IPS-18a (cell line): ENCODE measurements at regions not wholly inside any gene's neighbourhood (a gene's known extent, or its start where the extent isn't known, plus 50 kb on each side); places are given as distances from the start of the nearest gene placed in this dataset.
A peak's percentile ranks its signal among the peaks of the same experiment; 100 is the strongest.
"Not testable (repeated sequence)": the region's sequence is repeated elsewhere in the genome, so short reads cannot be mapped to it uniquely, and the experiment has no call there.

Experiments
- H3K27ac ChIP-seq: one replicate; pipeline ENCODE4 v1.5.1; 2013; ENCODE audit warnings: low read length
- H3K27me3 ChIP-seq: one replicate; pipeline ENCODE4 v1.6.1; 2013; ENCODE audit warnings: mild to moderate bottlenecking, low read length; ENCODE audit not compliant: control insufficient read depth, insufficient read depth
- H3K36me3 ChIP-seq: one replicate; pipeline ENCODE4 v1.6.1; 2013; ENCODE audit warnings: low read depth, low read length; ENCODE audit not compliant: control insufficient read depth
- H3K4me1 ChIP-seq: one replicate; pipeline ENCODE4 v1.6.1; 2013; ENCODE audit warnings: low read depth, low read length; ENCODE audit not compliant: control insufficient read depth
- H3K4me3 ChIP-seq: one replicate; pipeline ENCODE4 v1.5.1; 2013; ENCODE audit warnings: low read length
- H3K9ac ChIP-seq: one replicate; pipeline ENCODE4 v1.6.1; 2013; ENCODE audit warnings: mild to moderate bottlenecking, low read length, moderate library complexity
- H3K9me3 ChIP-seq: one replicate; pipeline ENCODE4 v1.6.1; 2013; ENCODE audit warnings: low read depth, low read length; ENCODE audit not compliant: control insufficient read depth

GRCh38 chr4:112748352-112748878 is 111.5 kb downstream of the LARP7 start:
- peaks cover 46% of the 10 kb centered on the region for H3K4me1 ChIP-seq
- H3K27me3 ChIP-seq: no peaks in the 10 kb centered on the region
- H3K36me3 ChIP-seq: peaks cover 9% of the 10 kb centered on the region
- peak overlapping the region; percentile 86 for H3K27ac ChIP-seq
- H3K4me3 ChIP-seq: no peak overlapping the region
- H3K9me3 ChIP-seq: no peaks in the 10 kb centered on the region
- peak overlapping the region; percentile 25 for H3K9ac ChIP-seq

GRCh38 chr4:112750749-112751148 is 113.8 kb downstream of the LARP7 start:
- not testable (repeated sequence) for H3K4me3 ChIP-seq, H3K9me3 ChIP-seq, H3K27me3 ChIP-seq, H3K36me3 ChIP-seq
- Histone ChIP-seq H3K27ac (peak overlapping the region; percentile 88), H3K4me1 (peaks cover 46% of the 10 kb centered on the region), H3K9ac (peak overlapping the region; percentile 47)

GRCh38 chr4:112751447-112751846 is 114.5 kb downstream of the LARP7 start:
- peak overlapping the region; percentile 47 for H3K9ac ChIP-seq
- H3K36me3 ChIP-seq: peaks cover 10% of the 10 kb centered on the region
- peaks cover 43% of the 10 kb centered on the region for H3K4me1 ChIP-seq
- no peaks in the 10 kb centered on the region for H3K27me3 ChIP-seq
- peak overlapping the region; percentile 2 for H3K4me3 ChIP-seq
- peak overlapping the region; percentile 88 for H3K27ac ChIP-seq
- H3K9me3 ChIP-seq: no peaks in the 10 kb centered on the region

GRCh38 chr4:112752061-112752460 is 115.1 kb downstream of the LARP7 start:
- Histone ChIP-seq H3K27me3 (no peaks in the 10 kb centered on the region), H3K9me3 (no peaks in the 10 kb centered on the region), H3K36me3 (peaks cover 10% of the 10 kb centered on the region), H3K4me1 (peaks cover 37% of the 10 kb centered on the region), H3K27ac (peak overlapping the region; percentile 88), H3K9ac (peak overlapping the region; percentile 47), H3K4me3 (peak overlapping the region; percentile 2)

- H3K27me3 ChIP-seq: no peaks in the 10 kb centered on the region
- H3K9me3 ChIP-seq: no peaks in the 10 kb centered on the region
- peak overlapping the region; percentile 47 for H3K9ac ChIP-seq
- no peak overlapping the region for H3K4me3 ChIP-seq
- peak overlapping the region; percentile 88 for H3K27ac ChIP-seq
- peaks cover 10% of the 10 kb centered on the region for H3K36me3 ChIP-seq
- H3K4me1 ChIP-seq: peaks cover 32% of the 10 kb centered on the region
Observed at GRCh38 chr4:112752510-112752909, 115.6 kb downstream of the LARP7 start.

- H3K4me1 ChIP-seq: peaks cover 24% of the 10 kb centered on the region
- H3K36me3 ChIP-seq: peaks cover 10% of the 10 kb centered on the region
- no peak overlapping the region for H3K4me3 ChIP-seq
- no peaks in the 10 kb centered on the region for H3K9me3 ChIP-seq
- H3K27me3 ChIP-seq: no peaks in the 10 kb centered on the region
- H3K9ac ChIP-seq: no peak overlapping the region
- peak overlapping the region; percentile 19 for H3K27ac ChIP-seq
Observed at GRCh38 chr4:112753333-112753732, 116.4 kb downstream of the LARP7 start.

GRCh38 chr4:112759313-112759712 is 122.4 kb downstream of the LARP7 start:
- Histone ChIP-seq H3K36me3 (no peaks in the 10 kb centered on the region), H3K9ac (peak overlapping the region; percentile 59), H3K27me3 (no peaks in the 10 kb centered on the region), H3K4me3 (no peak overlapping the region), H3K27ac (peak overlapping the region; percentile 94), H3K4me1 (peaks cover 23% of the 10 kb centered on the region), H3K9me3 (no peaks in the 10 kb centered on the region)

- Histone ChIP-seq H3K36me3 (no peaks in the 10 kb centered on the region), H3K4me3 (peak overlapping the region; percentile 26), H3K9me3 (no peaks in the 10 kb centered on the region), H3K27ac (peak overlapping the region; percentile 1), H3K27me3 (no peaks in the 10 kb centered on the region), H3K9ac (no peak overlapping the region), H3K4me1 (peaks cover 21% of the 10 kb centered on the region)
Observed at GRCh38 chr4:112765317-112765974, 128.5 kb downstream of the LARP7 start.

- H3K27ac ChIP-seq: no peak overlapping the region
- no peaks in the 10 kb centered on the region for H3K36me3 ChIP-seq
- peaks cover 21% of the 10 kb centered on the region for H3K4me1 ChIP-seq
- no peak overlapping the region for H3K4me3 ChIP-seq
- no peaks in the 10 kb centered on the region for H3K27me3 ChIP-seq
- no peaks in the 10 kb centered on the region for H3K9me3 ChIP-seq
- H3K9ac ChIP-seq: no peak overlapping the region
Observed at GRCh38 chr4:112766422-112766821, 129.5 kb downstream of the LARP7 start.

GRCh38 chr4:112767386-112767785 is 130.4 kb downstream of the LARP7 start:
- Histone ChIP-seq H3K4me1 (peaks cover 13% of the 10 kb centered on the region), H3K9me3 (no peaks in the 10 kb centered on the region), H3K36me3 (no peaks in the 10 kb centered on the region), H3K27me3 (no peaks in the 10 kb centered on the region), H3K4me3 (no peak overlapping the region), H3K9ac (no peak overlapping the region), H3K27ac (no peak overlapping the region)

GRCh38 chr4:112770114-112770513 is 133.2 kb downstream of the LARP7 start:
- Histone ChIP-seq H3K9me3 (no peaks in the 10 kb centered on the region), H3K4me1 (peaks cover 7% of the 10 kb centered on the region), H3K27ac (no peak overlapping the region), H3K27me3 (no peaks in the 10 kb centered on the region), H3K9ac (no peak overlapping the region), H3K36me3 (no peaks in the 10 kb centered on the region), H3K4me3 (no peak overlapping the region)

GRCh38 chr4:112775801-112776200 is 138.9 kb downstream of the LARP7 start:
- Histone ChIP-seq H3K4me1 (peaks cover 8% of the 10 kb centered on the region), H3K36me3 (no peaks in the 10 kb centered on the region), H3K27me3 (no peaks in the 10 kb centered on the region), H3K9ac (no peak overlapping the region), H3K4me3 (no peak overlapping the region), H3K27ac (no peak overlapping the region), H3K9me3 (no peaks in the 10 kb centered on the region)
